ENCODE measurements at regions not wholly inside any gene's neighbourhood (a gene's known extent, or its start where the extent isn't known, plus 50 kb on each side); places are given as distances from the start of the nearest gene placed in this dataset.

DNA sequence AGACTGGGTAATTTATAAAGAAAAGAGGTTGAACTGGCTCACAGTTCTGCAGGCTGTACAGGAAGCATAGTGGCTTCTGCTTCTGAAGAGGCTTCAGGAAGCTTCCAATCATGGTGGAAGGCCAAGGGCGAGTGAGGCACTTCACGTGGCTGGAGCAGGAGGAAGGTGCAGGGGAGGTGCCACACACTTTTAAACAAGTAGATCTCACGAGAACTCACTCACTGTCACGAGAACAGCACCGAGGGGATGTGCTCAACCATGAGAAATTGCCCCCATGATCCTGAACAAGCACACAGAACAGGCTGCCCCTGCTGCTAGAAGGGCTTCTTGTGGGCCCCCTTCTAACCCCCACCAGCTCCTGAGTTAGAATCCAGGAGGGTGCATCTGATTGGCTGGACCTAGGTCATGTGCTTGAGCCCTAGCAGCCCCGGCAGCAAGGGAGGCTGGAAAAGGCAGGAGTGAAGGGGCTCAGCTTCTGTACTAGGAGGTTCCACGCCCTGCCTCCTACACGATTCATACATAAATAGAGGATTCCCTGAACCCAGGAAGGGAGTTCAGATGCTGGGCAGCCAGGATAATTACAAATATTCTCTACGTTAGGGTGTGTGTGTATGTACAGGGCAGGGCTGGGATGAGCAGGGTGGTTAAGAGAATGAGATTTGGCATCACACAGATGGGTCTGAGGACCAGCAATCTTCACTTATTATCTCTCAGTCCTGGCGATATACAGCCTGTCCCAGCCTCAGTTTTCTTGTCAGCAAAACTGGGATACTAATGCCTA lies 72.8 kb upstream of the ATP5PO start:
- DNase-seq (ENCODE audit: extremely low spot score) = no peak
- POLR2A ChIA-PET = interaction anchor here (1.0 kb wide), 1 partner anchor 15 kb away, joined by 6 read pairs; no protein-coding TSS in a partner anchor
- CTCF ChIA-PET = interaction anchor here (3.0 kb wide), 1 partner anchor 64 kb away, joined by 9 read pairs; no protein-coding TSS in a partner anchor

GRCh38 chr21:33987461-33987860 lies 71.9 kb upstream of the ATP5PO start:
- DNase-seq (ENCODE audit: extremely low spot score) = no peak
- TF ChIP-seq, protein P1, sequence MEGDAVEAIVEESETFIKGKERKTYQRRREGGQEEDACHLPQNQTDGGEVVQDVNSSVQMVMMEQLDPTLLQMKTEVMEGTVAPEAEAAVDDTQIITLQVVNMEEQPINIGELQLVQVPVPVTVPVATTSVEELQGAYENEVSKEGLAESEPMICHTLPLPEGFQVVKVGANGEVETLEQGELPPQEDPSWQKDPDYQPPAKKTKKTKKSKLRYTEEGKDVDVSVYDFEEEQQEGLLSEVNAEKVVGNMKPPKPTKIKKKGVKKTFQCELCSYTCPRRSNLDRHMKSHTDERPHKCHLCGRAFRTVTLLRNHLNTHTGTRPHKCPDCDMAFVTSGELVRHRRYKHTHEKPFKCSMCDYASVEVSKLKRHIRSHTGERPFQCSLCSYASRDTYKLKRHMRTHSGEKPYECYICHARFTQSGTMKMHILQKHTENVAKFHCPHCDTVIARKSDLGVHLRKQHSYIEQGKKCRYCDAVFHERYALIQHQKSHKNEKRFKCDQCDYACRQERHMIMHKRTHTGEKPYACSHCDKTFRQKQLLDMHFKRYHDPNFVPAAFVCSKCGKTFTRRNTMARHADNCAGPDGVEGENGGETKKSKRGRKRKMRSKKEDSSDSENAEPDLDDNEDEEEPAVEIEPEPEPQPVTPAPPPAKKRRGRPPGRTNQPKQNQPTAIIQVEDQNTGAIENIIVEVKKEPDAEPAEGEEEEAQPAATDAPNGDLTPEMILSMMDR (IDR thresholded peaks at IDR 0.05; ENCODE audit: control extremely low read depth, extremely low read depth, low read depth, missing control alignments) = no peak
- ChIA-PET POLR2A (interaction anchor here (0.6 kb wide), 1 partner anchor 30 kb away, joined by 3 read pairs; no protein-coding TSS in a partner anchor), CTCF (interaction anchor here (0.8 to 3.0 kb wide), 3 partner anchors 8 to 360 kb away, joined by 3 to 9 read pairs (median 5); no protein-coding TSS in a partner anchor)

More for the DNA sequence above, 72.8 kb upstream of the ATP5PO start:
- TF ChIP-seq, protein P1 (IDR thresholded peaks at IDR 0.05; ENCODE audit: control extremely low read depth, extremely low read depth, low read depth, missing control alignments) = no peak

DNA sequence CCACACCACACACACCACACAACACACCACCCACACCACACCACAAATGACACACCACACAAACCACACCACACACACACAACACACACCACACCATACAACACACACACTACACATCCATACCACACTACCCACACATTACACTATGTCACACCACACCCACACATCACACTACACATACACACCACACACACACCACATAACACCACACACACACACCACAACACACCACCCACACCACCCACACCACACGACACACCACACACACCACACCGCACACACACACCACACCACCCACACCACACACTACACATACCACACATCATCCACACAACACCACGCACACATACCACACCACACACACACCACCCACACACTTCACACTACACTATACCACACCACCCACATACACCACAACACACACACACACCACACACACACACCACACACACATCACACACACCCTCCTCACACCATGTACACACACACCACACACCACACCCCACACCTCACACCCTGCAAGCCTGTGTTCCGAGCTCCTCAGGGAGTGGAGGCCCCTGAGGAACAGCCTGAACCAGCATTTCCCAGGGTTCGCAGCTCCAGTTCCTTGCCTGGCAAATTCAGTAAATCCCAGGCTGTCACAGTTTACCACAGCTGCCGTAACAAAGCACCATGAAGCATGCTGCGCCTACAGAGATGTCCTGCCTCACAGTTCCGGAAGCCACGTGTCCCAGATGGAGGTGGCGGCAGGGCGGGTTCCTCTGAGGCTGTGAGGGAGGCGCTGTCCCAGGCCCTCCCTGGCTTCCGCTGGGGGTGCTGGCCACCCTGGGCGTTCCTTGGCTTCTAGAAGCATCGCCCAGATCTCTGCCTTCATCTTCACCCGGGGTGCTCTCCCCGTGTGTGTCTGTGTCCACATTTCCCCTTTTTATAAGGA lies 69.8 kb upstream of the ATP5PO start:
- no peak for DNase-seq (ENCODE audit: extremely low spot score)
- CTCF ChIA-PET = interaction anchor here (3.0 kb wide), 1 partner anchor 61 kb away, joined by 9 read pairs; no protein-coding TSS in a partner anchor
- TF ChIP-seq, protein P1 (IDR thresholded peaks at IDR 0.05; ENCODE audit: control extremely low read depth, extremely low read depth, low read depth, missing control alignments) = no peak
- POLR2A ChIA-PET = no interaction called here

- TF ChIP-seq, protein P1 (IDR thresholded peaks at IDR 0.05; ENCODE audit: control extremely low read depth, extremely low read depth, low read depth, missing control alignments) = no peak
- ChIA-PET POLR2A (no interaction called here), CTCF (interaction anchor here (0.8 kb wide), 1 partner anchor 33 kb away, joined by 3 read pairs; no protein-coding TSS in a partner anchor)
- DNase-seq (ENCODE audit: extremely low spot score) = peak; percentile 30
These were observed 68.4 kb upstream of the ATP5PO start for GRCh38 chr21:33984021-33984481.

- CTCF ChIA-PET = interaction anchor here (1.0 to 2.1 kb wide), 2 partner anchors 11 to 35 kb away, joined by 3 to 8 read pairs; no protein-coding TSS in a partner anchor
- TF ChIP-seq, protein P1 (IDR thresholded peaks at IDR 0.05; ENCODE audit: control extremely low read depth, extremely low read depth, low read depth, missing control alignments) = no peak
- POLR2A ChIA-PET = no interaction called here
- DNase-seq (ENCODE audit: extremely low spot score) = no peak
These were observed 65.9 kb upstream of the ATP5PO start for GRCh38 chr21:33981391-33982101.
